Fibroblast of the aortic adventitia (primary cell): ENCODE measurements at regions not wholly inside any gene's neighbourhood (a gene's known extent, or its start where the extent isn't known, plus 50 kb on each side); places are given as distances from the start of the nearest gene placed in this dataset.
A peak's percentile ranks its signal among the peaks of the same experiment; 100 is the strongest.

Experiments
- DNase-seq: peaks from one replicate; pipeline ENCODE4 v3.0.0-alpha.2; 2010; ENCODE audit warnings: low read depth
- H3K4me3 ChIP-seq: 2 replicates; pipeline ENCODE4 v1.5.1; 2011; ENCODE audit warnings: low read depth, mild to moderate bottlenecking, control low read depth, low read length, moderate library complexity
- CTCF ChIP-seq: IDR thresholded peaks from 2 replicates; pipeline ENCODE4 v1.5.1; 2011; ENCODE audit warnings: mild to moderate bottlenecking, low read length, control low read depth, inconsistent platforms; ENCODE audit not compliant: insufficient read depth

- no peak for TF ChIP-seq CTCF
- DNase-seq, result no peak
- no peak overlapping the region for H3K4me3 ChIP-seq
Observed at GRCh38 chr17:77353684-77354419, 213.1 kb downstream of the SEC14L1 start.

- no peak for DNase-seq
- TF ChIP-seq CTCF, result no peak
- no peak overlapping the region for H3K4me3 ChIP-seq
Observed at GRCh38 chr17:77354420-77354669, 213.6 kb downstream of the SEC14L1 start.

GRCh38 chr17:77354670-77355455 is 214.1 kb downstream of the SEC14L1 start:
- peak; percentile 98 for DNase-seq
- H3K4me3 ChIP-seq, result peak overlapping the region; percentile 5

GRCh38 chr17:77356109-77356689 is 215.4 kb downstream of the SEC14L1 start:
- no peak for DNase-seq
- H3K4me3 ChIP-seq, result no peak overlapping the region

More at GRCh38 chr17:77354670-77355455, 214.1 kb downstream of the SEC14L1 start:
- peak; percentile 6 for TF ChIP-seq CTCF

GRCh38 chr17:77356690-77357201 is 216.0 kb downstream of the SEC14L1 start:
- no peak for TF ChIP-seq CTCF
- H3K4me3 ChIP-seq, result no peak overlapping the region
- DNase-seq, result no peak

More at GRCh38 chr17:77356109-77356689, 215.4 kb downstream of the SEC14L1 start:
- no peak for TF ChIP-seq CTCF

GRCh38 chr17:77358801-77359200 is 218.0 kb downstream of the SEC14L1 start:
- H3K4me3 ChIP-seq, result no peak overlapping the region
- no peak for DNase-seq
- TF ChIP-seq CTCF, result no peak
